OCI-LY7 (cell line): ENCODE measurements at regions not wholly inside any gene's neighbourhood (a gene's known extent, or its start where the extent isn't known, plus 50 kb on each side); places are given as distances from the start of the nearest gene placed in this dataset.
"Not testable (repeated sequence)": the region's sequence is repeated elsewhere in the genome, so short reads cannot be mapped to it uniquely, and the experiment has no call there.

Source experiments
- BruUV-seq: library from RNA; stranded (reverse); fragments of 400-500 nt; replicated peaks from 2 replicates; lab custom pipeline; 2021; lab: Mats Ljungman, UMichigan
- CTCF ChIA-PET: fragments of 300-600 bp; sonication (Branson Sonifier 250); formaldehyde crosslinking; loops from one replicate; lab custom pipeline; 2022; ENCODE audit warnings: antibody characterized with exemption; ENCODE audit not compliant: unreplicated experiment; lab: Charles Lee
- POLR2A ChIA-PET: fragments of 300-600 bp; sonication (Branson Sonifier 250); formaldehyde crosslinking; loops from one replicate; lab custom pipeline; 2022; ENCODE audit warnings: antibody characterized with exemption; lab: Charles Lee
- DNase-seq: peaks from one replicate; pipeline ENCODE4 v3.0.0-alpha.2; 2015; ENCODE audit warnings: low spot score
- H2AFZ ChIP-seq: fragments of 200-600 bp; sonication (generic), shearing (Covaris generic); 2 replicates; pipeline ENCODE4 v1.6.1; 2014; ENCODE audit warnings: mild to moderate bottlenecking, antibody characterized with exemption, low read length, moderate library complexity
- H3K27ac ChIP-seq: fragments of 200-600 bp; sonication (generic); 2 replicates; pipeline ENCODE4 v1.5.1; 2014; ENCODE audit warnings: mixed run types, low read depth, mild to moderate bottlenecking, moderate library complexity, low read length, inconsistent platforms; ENCODE audit not compliant: poor library complexity, severe bottlenecking
- H3K36me3 ChIP-seq: fragments of 200-600 bp; sonication (generic); 2 replicates; pipeline ENCODE4 v1.6.1; 2014; ENCODE audit warnings: mild to moderate bottlenecking, antibody characterized with exemption, low read length, moderate library complexity, mixed read lengths; ENCODE audit not compliant: insufficient read depth
- H3K4me1 ChIP-seq: fragments of 200-600 bp; sonication (generic); 2 replicates; pipeline ENCODE4 v1.5.1; 2014; ENCODE audit warnings: mild to moderate bottlenecking, low read length; ENCODE audit not compliant: insufficient read depth, poor library complexity, severe bottlenecking
- H3K4me2 ChIP-seq: fragments of 200-600 bp; sonication (generic); 2 replicates; pipeline ENCODE4 v1.6.1; 2014; ENCODE audit warnings: mild to moderate bottlenecking, low read length
- H3K4me3 ChIP-seq: fragments of 200-600 bp; sonication (generic); 2 replicates; pipeline ENCODE4 v1.5.1; 2014; ENCODE audit warnings: mild to moderate bottlenecking, low read depth, low read length; ENCODE audit not compliant: poor library complexity, severe bottlenecking
- H3K79me2 ChIP-seq: fragments of 200-600 bp; sonication (generic); 2 replicates; pipeline ENCODE4 v1.6.1; 2016; ENCODE audit warnings: low read depth, mild to moderate bottlenecking, low read length, moderate library complexity, mixed read lengths; ENCODE audit not compliant: insufficient read depth
- H3K9me2 ChIP-seq: fragments of 200-600 bp; sonication (generic); 2 replicates; pipeline ENCODE4 v1.6.1; 2016; ENCODE audit warnings: mild to moderate bottlenecking, low read length, mixed read lengths; ENCODE audit not compliant: insufficient read depth
- H3K9me3 ChIP-seq: fragments of 200-600 bp; sonication (generic); 2 replicates; pipeline ENCODE4 v1.6.1; 2014; ENCODE audit warnings: mild to moderate bottlenecking, mixed run types, low read length, mixed read lengths
- H4K20me1 ChIP-seq: fragments of 200-600 bp; sonication (generic); 2 replicates; pipeline ENCODE4 v1.6.1; 2014; ENCODE audit warnings: mild to moderate bottlenecking, antibody characterized with exemption, low read length, moderate library complexity, mixed read lengths; ENCODE audit not compliant: insufficient read depth
- CTCF ChIP-seq: fragments of 200-600 bp; sonication (generic); conservative IDR thresholded peaks from 2 replicates; pipeline ENCODE4 v1.5.1; 2014; ENCODE audit warnings: mild to moderate bottlenecking, antibody characterized with exemption, low read length, moderate library complexity, mixed read lengths
- EZH2phosphoT487 ChIP-seq: fragments of 200-600 bp; sonication (generic); IDR thresholded peaks from 2 replicates; pipeline ENCODE4 v1.6.1; 2018; ENCODE audit warnings: low read depth, borderline replicate concordance, mild to moderate bottlenecking, mixed run types, antibody characterized with exemption, low read length, moderate library complexity, mixed read lengths
- intact Hi-C: fragments of 100-400 bp; cut with micrococcal nuclease; formaldehyde crosslinking; loops from one replicate; pipeline ENCODE4 v1.10.0; 2022; ENCODE audit not compliant: unreplicated experiment

GRCh38 chr11:15347969-15348734 lies 233.4 kb downstream of the INSC start:
- Histone ChIP-seq H3K4me3 (no peak overlapping the region), H3K36me3 (no peaks in the 10 kb centered on the region), H4K20me1 (no peaks in the 10 kb centered on the region), H3K9me2 (no peaks in the 10 kb centered on the region), H3K4me2 (no peak overlapping the region), H3K4me1 (no peaks in the 10 kb centered on the region), H2AFZ (no peak overlapping the region), H3K79me2 (no peaks in the 10 kb centered on the region), H3K27ac (no peak overlapping the region), H3K9me3 (no peaks in the 10 kb centered on the region)
- ChIA-PET POLR2A (no interaction called here), CTCF (no interaction called here)
- no peak for TF ChIP-seq CTCF
- no peak for TF ChIP-seq EZH2phosphoT487
- no peak for DNase-seq
- BruUV-seq, result no TSS peak
- intact Hi-C loops, result no loop called here

GRCh38 chr11:15349413-15349812 lies 234.7 kb downstream of the INSC start:
- no TSS peak for BruUV-seq
- intact Hi-C loops, result no loop called here
- H3K9me2 ChIP-seq, result no peaks in the 10 kb centered on the region
- H2AFZ ChIP-seq, result no peak overlapping the region
- H4K20me1 ChIP-seq, result no peaks in the 10 kb centered on the region
- no peaks in the 10 kb centered on the region for H3K9me3 ChIP-seq
- H3K4me3 ChIP-seq, result no peak overlapping the region
- TF ChIP-seq CTCF, result no peak
- no peak for TF ChIP-seq EZH2phosphoT487
- ChIA-PET POLR2A (interaction anchor here (0.6 kb wide), 1 partner anchor 29 kb away, joined by 3 read pairs; no protein-coding TSS in a partner anchor), CTCF (no interaction called here)
- H3K36me3 ChIP-seq, result no peaks in the 10 kb centered on the region
- no peak overlapping the region for H3K4me2 ChIP-seq
- H3K4me1 ChIP-seq, result no peaks in the 10 kb centered on the region
- H3K79me2 ChIP-seq, result no peaks in the 10 kb centered on the region
- DNase-seq, result no peak
- H3K27ac ChIP-seq, result no peak overlapping the region

- CTCF ChIA-PET, result no interaction called here
- intact Hi-C loops, result no loop called here
- TF ChIP-seq CTCF (no peak), EZH2phosphoT487 (no peak)
- no peaks in the 10 kb centered on the region for H3K9me2 ChIP-seq
- H3K4me2 ChIP-seq, result no peak overlapping the region
- H3K36me3 ChIP-seq, result no peaks in the 10 kb centered on the region
- H3K4me1 ChIP-seq, result no peaks in the 10 kb centered on the region
- DNase-seq, result no peak
- no peaks in the 10 kb centered on the region for H4K20me1 ChIP-seq
- no peak overlapping the region for H3K27ac ChIP-seq
- H3K9me3 ChIP-seq, result no peaks in the 10 kb centered on the region
- H2AFZ ChIP-seq, result no peak overlapping the region
- POLR2A ChIA-PET, result no interaction called here
- H3K79me2 ChIP-seq, result no peaks in the 10 kb centered on the region
- no TSS peak for BruUV-seq
- H3K4me3 ChIP-seq, result no peak overlapping the region
These were observed 246.6 kb downstream of the INSC start for GRCh38 chr11:15361316-15361715.

GRCh38 chr11:15365286-15365685 lies 250.6 kb downstream of the INSC start:
- DNase-seq, H3K4me1 ChIP-seq, H3K79me2 ChIP-seq, CTCF ChIA-PET, H4K20me1 ChIP-seq, H3K27ac ChIP-seq, BruUV-seq, H3K36me3 ChIP-seq, POLR2A ChIA-PET, H3K4me2 ChIP-seq, H3K9me3 ChIP-seq, H3K4me3 ChIP-seq, H2AFZ ChIP-seq, intact Hi-C loops, H3K9me2 ChIP-seq: not testable (repeated sequence)
